GM21576 (cell line): ENCODE measurements at regions not wholly inside any gene's neighbourhood (a gene's known extent, or its start where the extent isn't known, plus 50 kb on each side); places are given as distances from the start of the nearest gene placed in this dataset.
"Not testable (repeated sequence)": the region's sequence is repeated elsewhere in the genome, so short reads cannot be mapped to it uniquely, and the experiment has no call there.

Experiments used
- ATAC-seq: cut with Tn5 transposase; IDR thresholded peaks from one replicate; pipeline ENCODE4 v1.9.1; 2021; ENCODE audit warnings: mild to moderate bottlenecking, moderate library complexity; ENCODE audit not compliant: unreplicated experiment

DNA sequence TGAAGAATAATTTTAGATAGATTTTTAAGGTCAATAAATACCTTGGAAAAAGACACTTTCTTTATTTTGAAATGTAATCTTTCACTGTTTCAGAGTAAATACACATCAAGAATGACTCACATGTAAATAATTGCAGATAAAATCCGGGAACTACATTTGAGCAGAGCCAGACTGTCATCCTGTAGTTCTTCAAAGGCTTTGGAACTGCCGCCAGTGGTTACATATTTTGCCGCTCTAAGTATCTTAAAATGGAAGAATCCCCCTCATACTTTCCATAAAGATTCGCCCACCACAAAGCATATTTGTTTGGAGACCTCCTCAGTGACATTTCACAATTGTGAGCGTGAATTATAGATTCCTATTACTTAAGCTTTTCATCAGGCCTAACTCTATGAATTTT lies 607.8 kb upstream of the ZFP42 start:
- no peak for ATAC-seq

DNA sequence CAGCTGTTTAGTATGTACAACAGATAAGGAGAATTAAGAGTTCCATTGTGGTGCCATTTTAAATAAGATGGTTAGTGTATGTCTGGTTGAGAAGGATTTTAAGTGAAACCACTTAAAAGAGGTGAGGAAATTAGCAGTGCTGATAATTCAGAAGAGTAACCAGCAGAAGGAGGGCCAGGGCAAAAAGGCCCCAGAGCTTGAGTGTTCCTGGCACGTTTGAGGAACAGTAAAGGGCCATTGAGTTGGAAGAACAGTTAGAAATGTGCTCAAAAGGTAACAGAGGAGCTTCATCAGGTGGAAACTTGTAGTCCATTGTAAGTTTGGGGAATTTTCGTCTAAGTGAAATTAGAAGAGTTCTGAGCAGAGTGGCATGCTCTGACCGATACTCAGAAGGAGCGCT lies 606.2 kb upstream of the ZFP42 start:
- ATAC-seq, result no peak

DNA sequence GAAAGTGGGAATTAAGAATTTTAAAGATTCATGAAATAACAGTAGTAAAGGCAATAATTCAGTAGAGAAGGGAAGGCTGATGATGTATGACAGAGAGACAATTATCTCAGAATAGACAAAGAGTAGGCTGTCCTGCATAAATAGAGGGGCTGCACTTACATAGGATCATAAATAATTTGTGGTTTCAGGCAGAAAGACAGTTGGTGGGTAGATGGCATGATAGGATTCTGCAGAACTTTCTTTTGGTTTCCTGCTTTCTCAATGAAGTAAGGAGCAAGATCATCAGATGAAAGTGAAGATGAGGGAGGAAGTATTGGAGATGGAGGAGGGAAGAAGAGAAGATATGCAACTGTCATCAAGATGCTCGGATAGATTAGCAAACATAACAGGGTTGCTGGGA lies 604.9 kb upstream of the ZFP42 start:
- no peak for ATAC-seq

DNA sequence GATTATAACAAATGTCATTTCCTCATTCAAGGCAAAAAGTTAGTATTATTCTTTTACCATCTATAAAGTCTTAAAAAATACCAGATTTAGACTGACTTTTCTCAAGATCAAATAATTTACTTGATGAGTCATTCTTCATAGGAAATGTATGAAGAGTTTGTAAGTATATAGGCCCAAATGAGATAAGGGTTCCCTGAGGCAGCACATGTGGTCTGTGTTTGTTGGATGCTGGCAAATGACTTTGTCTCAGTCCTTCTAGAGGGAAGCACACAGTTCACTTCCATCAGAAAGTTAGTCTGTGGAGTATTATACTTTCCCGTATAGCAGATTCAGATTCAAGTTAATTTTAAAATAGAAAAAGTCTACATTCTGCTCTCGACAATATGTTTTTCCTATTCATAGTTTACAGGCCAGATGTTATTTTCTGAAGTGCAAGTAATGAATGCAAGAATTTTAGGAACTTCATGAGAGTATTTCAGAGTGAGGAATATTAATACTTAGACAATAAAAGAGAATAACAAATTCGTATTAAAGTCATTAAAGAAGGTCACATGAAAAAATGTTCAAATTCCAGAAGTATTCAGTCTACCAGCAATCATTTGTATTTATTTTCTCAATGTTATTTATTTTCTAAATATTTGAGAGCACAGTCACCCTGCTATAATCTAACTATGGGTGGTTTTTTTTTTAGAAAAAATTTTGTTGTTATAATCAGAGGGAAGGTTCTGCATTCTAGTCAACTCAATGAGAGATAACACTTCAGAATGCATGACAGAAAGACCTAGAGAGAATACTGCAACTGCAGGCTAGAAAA lies 601.8 kb upstream of the ZFP42 start:
- ATAC-seq, result no peak

DNA sequence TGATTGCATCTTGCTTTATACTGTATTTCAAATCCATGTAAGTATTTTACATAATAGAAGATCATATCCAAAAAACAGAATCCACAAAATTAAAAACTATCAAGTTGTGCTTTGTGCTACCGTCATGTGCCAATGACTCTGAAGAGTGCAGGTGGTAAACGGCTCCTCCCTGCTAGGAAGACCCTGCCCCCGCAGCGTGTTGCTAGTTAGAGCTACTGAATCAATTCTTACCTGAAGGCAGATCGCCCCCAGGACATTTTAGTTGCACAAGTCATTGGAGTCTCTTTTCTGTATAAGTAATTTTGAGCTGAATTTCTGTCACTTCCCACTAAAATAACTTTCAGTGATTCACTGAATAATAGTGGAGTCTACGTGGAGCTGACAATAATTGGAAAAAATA lies 599.5 kb upstream of the ZFP42 start:
- ATAC-seq, result no peak

DNA sequence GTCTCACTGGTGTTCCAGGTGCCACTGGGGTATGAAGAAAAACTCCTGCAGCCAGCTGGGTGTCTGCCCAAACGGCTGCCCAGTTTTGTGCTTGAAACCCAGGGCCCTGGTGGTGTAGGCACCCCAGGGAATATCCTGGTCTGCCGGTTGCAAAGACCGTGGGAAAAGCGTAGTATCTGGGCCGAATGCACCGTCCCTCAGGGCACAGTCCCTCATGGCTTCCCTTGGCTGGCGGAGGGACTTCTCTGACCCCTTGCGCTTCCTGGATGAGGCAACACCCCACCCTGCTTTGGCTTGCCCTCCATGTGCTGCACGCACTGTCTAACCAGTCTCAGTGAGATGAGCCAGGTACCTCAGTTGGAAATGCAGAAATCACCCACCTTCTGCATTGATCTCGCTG lies 587.1 kb upstream of the ZFP42 start:
- ATAC-seq, result not testable (repeated sequence)

DNA sequence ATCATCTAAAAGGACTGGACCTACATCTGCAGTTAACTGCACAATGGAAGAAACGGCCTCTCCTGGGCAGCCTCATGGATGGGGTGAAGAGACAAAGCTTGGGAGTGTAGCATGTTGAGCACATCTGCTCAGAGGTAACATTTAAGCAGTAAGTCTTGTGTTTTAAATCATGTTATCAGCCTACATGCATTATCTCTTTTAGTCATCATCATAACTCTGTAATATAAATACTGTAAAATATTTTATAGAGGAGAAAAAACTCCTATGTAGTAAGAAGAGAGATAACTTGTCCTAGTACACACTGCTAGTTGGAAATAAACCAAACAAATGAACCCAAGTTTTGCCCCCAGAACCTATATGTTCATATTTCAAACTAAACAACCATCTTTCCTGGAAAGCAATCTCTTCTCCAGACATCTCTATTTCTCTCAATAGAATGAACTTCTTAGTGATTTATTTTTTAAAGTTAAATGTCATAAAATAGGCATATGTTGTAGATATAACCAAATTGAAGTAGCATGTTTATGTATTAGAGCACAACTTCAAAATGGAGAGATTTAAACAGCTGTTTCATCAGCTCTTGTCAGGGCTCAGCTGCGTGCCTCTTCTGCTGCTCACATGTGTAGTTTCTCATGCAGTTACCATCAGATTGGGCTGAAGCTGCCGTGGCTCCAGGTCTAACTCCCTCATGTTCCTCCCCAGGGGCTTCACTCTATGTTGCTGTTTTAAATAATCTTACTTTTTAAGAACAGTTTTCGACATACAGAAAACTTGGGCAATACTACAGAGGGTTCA lies 581.8 kb upstream of the ZFP42 start:
- ATAC-seq, result no peak

DNA sequence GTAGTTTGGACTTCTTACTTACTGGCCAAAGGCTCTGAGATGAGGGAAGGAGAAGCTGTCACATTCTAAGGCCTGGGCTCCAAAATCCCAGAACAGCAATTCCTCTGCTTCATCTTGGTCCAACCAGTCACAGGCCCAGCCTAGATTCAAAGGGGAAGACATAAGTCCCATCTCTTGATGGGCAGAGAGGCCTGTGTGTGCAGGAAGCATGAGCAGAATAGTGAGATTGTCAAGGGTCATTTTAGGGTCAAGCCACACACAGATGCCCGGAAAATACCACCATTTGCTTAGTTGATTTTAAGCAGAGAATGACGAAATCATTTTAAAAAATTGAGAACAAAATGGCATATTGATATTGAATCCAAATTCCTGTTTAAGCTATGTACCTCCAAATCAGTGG lies 580.9 kb upstream of the ZFP42 start:
- no peak for ATAC-seq

DNA sequence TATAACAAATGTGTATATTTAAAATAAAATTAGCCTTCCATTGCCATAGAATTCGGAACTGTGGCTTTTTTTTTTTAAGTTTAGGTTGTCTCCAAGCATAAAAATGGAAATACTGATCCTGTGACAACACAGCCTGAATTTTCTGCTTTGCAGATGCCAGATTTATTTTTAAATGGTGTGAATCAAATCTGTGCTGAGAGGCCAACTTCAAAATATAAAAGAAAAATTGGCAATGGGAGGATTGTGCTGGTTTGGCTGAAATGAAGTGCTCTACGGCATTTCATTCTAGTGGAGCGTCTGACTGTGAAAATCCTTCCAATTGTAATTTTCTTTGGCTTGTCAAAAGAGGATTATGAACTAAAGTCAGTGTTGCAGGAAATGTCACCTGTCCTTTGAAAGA lies 580.3 kb upstream of the ZFP42 start:
- no peak for ATAC-seq

DNA sequence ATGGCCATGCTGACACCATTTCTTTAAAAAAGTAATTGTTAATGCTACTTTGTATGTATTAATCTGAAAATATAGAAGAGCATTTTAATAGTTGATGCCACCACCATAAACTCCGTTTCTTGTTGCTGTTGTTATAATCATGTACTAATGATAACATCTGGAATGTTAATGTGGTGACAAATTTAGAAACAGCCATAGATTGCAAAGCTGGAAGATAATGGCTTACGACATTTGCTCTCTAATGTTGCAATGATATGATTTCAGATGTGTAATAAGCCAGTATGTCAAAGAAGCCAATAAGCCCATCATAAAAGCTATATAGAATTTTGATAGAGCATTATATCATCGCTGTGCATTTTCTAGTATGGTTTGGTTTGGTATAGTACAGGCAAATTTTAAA lies 579.4 kb upstream of the ZFP42 start:
- no peak for ATAC-seq

DNA sequence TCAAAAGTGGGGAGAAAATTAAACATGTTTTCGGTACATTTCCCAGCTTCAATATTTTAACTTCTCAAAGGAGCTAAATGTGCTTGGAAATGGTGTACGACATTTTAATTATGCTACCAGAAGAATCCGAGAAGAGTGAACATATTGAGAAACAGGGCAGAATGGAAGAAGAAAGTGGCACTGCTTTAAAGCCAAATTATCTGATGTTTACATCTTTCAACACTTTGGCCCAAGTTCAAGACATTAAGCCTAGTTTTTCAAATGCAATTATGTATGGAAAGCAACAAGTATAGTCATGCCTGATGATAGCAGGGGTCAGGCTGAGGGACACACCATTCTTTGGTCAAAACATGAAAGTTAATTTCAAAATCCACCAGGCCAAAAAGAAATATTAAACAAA lies 577.9 kb upstream of the ZFP42 start:
- ATAC-seq, result no peak

DNA sequence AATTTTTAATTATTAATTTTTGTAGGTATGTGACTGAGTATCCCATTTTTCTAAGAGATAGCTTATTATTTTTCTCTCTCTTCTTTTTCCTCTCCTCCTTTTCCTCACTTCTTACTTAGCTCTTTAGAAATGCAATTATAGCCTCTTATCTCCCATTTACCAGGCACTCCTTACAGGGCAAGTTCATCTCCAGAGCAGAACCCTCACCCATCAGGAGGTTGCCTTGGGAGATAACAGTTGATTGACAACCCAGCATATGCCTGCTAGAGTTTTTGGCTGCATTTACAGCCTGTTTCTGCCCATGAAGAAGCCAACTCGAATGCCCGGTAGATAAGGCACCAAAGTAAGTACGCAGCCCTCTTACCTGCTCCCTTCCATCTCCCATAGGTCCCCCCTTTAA lies 572.9 kb upstream of the ZFP42 start:
- ATAC-seq, result no peak

DNA sequence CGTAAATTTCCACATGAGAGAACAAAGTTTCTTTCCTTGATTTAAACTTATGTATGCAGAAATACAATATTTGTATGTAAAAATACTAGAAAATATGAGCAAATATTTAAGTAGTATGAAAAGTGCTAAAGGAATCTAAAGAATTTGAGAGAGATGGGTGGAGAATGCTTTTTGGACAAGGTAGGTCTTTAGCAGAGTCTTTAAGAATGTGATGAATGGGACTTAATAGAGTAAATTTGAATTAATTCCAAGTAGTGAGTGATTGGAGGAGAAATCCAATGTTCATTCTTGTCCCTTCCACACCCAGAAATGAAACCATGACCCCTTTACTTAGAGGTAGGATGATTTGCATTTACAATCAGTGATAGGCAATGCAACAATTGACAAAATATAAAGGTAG lies 570.9 kb upstream of the ZFP42 start:
- no peak for ATAC-seq

DNA sequence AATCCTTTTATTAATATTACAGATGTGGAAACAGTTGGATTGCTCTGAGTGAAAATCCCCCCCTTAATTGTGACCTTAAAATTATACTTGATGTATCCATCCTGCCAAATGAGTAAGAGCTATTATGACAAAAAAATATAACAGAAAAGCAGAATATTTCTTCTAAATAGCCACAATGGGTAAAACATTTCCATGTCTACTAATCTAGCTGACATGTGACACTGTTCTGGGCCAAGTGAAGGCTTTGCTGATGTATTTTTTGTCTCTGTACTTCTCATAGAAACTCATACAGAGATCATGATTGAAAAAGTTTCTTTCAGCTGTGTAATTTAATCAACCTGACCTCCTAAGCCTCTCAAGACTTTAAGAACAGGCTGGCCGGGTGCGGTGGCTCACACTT lies 569.1 kb upstream of the ZFP42 start:
- ATAC-seq, result no peak

DNA sequence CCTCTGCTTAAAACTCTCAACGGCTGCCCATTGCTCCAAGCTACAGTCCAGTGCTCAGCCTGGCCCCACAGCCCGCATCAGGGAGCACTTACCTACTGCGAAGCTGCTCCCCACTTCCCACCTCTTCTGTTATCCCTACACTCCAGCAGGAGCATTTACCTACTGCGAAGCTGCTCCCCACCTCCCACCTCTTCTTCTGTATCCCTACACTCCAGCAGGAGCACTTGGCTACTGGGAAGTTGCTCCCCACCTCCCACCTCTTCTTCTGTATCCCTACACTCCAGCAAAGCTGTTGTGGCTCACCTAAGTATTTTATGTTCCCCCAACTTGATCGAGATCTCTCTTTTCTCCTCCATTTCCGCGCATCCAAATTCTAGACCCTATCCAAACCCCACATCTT lies 563.3 kb upstream of the ZFP42 start:
- ATAC-seq, result no peak

DNA sequence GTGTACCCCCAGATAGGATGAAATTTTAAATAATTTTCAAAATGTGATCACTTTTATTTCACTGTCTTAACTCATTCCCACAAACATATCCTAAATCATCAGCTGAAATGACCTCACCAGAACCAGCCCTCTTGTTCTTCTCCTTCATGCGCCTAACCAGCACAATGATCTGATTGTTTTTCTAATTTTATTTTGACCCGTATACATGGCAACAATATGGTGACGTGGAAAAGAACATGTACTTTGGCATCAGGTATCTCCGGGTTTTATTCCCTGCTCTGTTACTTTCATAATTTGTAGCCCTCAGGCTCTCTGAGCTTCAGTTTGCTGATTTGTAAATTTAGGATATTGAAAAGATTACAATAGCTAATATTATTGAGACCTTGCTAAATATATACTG lies 562.4 kb upstream of the ZFP42 start:
- ATAC-seq, result no peak

DNA sequence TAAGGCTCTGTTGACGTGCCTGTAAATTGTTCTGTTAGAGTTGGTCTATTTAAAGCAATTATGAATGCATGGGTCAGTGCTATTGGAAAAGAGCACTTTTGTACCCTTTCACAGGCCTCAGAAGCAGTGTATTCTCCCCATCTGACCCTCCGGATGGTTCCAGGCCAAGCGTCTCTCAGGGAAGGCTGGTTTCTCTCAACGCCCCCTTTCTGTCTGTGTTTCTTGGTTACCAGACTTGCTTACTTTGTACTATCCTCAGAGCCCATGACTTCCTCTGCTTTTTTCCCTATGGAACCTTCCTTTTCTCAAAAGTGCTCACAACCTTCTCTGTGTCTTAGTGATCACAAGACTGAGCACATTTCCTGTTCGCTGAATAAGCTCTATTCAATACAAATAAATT lies 559.3 kb upstream of the ZFP42 start:
- ATAC-seq, result no peak

DNA sequence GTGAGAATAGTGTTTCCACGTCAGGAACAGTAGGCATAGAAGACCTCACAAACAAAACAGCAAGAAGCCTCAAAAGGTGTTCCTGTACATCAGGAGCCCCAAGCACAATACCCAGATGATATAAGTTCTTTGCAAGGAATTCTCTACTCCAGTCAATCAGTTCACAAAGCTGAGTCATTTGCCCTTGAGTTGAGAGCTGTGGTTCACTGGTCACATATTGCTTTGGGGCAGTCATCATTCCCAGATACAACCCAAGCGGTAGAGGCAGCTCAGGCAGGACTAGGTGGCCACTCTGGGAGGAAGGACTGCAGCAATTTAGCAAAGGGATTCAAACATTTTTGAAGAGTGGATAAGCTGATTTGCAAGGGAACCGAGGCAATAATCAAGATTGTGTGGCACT lies 551.5 kb upstream of the ZFP42 start:
- no peak for ATAC-seq

DNA sequence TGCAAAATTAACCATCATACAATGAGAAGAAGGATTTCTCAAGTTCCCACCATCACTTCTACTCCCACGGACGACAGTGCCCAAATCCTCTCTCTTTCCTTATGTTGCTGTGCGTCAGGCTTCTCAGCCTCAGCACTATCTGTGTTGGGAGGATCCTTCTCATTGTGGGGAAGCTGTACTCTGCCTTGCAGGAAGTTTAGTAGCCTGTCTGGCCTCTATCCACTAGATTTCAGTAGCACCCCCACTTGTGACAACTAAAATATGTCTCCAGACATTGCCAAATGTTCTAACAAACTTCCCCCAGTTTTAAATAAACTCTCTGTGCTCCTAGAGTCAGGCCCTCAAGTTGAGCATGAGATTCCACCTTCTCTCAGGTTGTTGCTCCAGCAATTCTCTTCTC lies 545.9 kb upstream of the ZFP42 start:
- ATAC-seq, result no peak

DNA sequence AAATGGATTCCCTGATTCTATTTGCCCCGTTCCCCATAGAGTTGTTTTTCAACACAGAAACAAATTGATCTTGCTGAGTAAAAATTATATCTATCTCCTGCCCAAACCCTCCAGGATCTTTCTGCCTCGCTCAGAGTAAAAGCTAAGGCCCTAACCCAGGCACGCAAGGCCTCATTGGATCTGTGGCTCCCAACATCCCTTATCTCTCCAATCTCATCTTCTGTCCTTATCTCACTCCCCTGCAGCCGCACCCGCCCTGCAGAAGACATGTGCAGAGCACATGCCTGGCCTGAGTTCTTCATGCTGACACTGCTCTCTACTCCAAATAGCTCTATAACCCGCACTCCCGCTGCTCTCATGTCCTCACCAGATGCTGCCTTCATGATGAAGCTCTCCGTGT lies 543.8 kb upstream of the ZFP42 start:
- no peak for ATAC-seq

DNA sequence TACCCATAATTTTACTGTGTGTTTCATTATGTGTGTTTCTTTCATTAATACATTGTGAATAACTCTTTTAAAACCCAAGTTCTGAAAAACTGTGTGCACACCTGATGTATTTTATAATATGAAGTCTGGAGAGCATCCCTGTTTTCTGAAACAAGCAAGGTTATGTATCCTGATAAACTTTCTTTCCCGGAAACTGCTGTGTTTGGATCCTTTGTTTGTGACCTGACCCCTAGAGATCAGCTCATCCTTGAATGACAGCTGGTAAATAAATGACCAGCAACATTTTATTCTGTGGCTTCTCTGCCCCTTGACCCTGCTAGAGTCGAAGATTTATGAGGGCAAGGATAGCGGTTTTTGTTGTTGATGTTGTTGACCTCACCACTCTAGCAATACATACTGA lies 535.6 kb upstream of the ZFP42 start:
- no peak for ATAC-seq

DNA sequence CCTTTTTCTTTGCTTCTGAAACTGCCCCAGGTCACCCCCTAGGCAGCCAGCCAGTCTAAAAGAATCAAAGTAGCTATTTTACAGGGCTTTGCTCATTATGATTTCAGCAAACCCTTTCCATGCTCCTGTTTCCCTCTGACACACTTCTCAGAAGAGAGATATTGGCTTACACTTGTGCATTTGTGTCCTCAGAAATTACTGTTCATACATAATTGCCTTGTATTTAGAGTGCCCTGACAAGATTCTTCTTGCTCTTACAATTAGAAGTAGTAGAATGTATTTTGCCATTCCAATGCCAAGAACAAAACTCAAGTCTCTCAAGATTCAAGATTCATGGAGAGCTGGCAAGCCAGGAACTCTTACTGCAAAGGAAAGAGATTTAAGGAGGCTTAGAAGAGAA lies 531.0 kb upstream of the ZFP42 start:
- ATAC-seq, result no peak

DNA sequence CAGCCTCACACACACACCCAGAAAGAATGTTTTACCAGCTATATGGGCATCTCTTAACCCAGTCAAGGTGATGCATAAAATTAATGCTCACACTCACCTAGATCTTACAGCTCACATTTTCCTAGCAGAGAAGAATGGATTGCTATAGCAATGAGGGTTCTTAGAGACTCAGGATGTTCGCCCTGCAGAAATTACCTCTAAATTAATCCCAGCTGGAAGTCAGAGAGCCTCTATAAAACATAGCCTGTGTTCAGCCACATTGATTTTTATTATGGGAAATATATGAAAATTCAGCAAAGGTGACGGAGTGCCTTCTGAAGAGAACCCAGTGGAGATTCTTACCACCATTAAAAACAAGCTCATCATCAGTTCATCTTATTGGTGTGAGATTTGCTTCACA lies 528.3 kb upstream of the ZFP42 start:
- no peak for ATAC-seq
